Activated CD4-positive, alpha-beta memory T cell treated with anti-CD3 and anti-CD28 coated beads, Interleukin-2, amount 10 ng/mL, durations not matched to agents 7 days and 5 days (primary cell): ENCODE measurements at regions not wholly inside any gene's neighbourhood (a gene's known extent, or its start where the extent isn't known, plus 50 kb on each side); places are given as distances from the start of the nearest gene placed in this dataset.

Experiments
- CTCF ChIA-PET: fragments of 350-600 bp; sonication (Branson Sonifier 250); formaldehyde crosslinking; loops from one replicate; lab custom pipeline; 2021; ENCODE audit warnings: antibody characterized with exemption, inconsistent platforms; lab: Charles Lee
- POLR2A ChIA-PET: fragments of 350-600 bp; sonication (Branson Sonifier 250); formaldehyde crosslinking; loops from one replicate; lab custom pipeline; 2021; ENCODE audit warnings: antibody characterized with exemption; lab: Charles Lee
- DNase-seq: peaks from one replicate; pipeline ENCODE4 v3.0.0-alpha.2; 2020
- H3K27ac Mint-ChIP-seq: one replicate; pipeline ENCODE4 v1.8.0; 2021; ENCODE audit warnings: mild to moderate bottlenecking, mixed read lengths
- H3K27me3 Mint-ChIP-seq: one replicate; pipeline ENCODE4 v1.8.0; 2021; ENCODE audit warnings: mixed read lengths
- H3K36me3 Mint-ChIP-seq: one replicate; pipeline ENCODE4 v1.8.0; 2021; ENCODE audit warnings: low read depth, mixed read lengths
- H3K4me1 Mint-ChIP-seq: one replicate; pipeline ENCODE4 v1.8.0; 2021; ENCODE audit warnings: mixed read lengths
- H3K4me3 Mint-ChIP-seq: one replicate; pipeline ENCODE4 v1.8.0; 2021; ENCODE audit warnings: mild to moderate bottlenecking, mixed read lengths
- H3K9me3 Mint-ChIP-seq: one replicate; pipeline ENCODE4 v1.8.0; 2021; ENCODE audit warnings: mixed read lengths

GRCh38 chr4:31645236-31645635 is 925.1 kb downstream of the PCDH7 start:
- Mint-ChIP-seq H3K27me3 (no peaks in the 10 kb centered on the region), H3K36me3 (no peaks in the 10 kb centered on the region), H3K9me3 (peaks cover 10% of the 10 kb centered on the region), H3K27ac (no peak overlapping the region), H3K4me3 (no peak overlapping the region), H3K4me1 (no peaks in the 10 kb centered on the region)
- ChIA-PET CTCF (no interaction called here), POLR2A (no interaction called here)
- no peak for DNase-seq

GRCh38 chr4:31647786-31648185 is 927.6 kb downstream of the PCDH7 start:
- peaks cover 10% of the 10 kb centered on the region for H3K9me3 Mint-ChIP-seq
- H3K4me3 Mint-ChIP-seq = no peak overlapping the region
- no peak overlapping the region for H3K27ac Mint-ChIP-seq
- DNase-seq = no peak
- H3K36me3 Mint-ChIP-seq = no peaks in the 10 kb centered on the region
- POLR2A ChIA-PET = no interaction called here
- CTCF ChIA-PET = no interaction called here
- no peaks in the 10 kb centered on the region for H3K4me1 Mint-ChIP-seq
- no peaks in the 10 kb centered on the region for H3K27me3 Mint-ChIP-seq

GRCh38 chr4:31649878-31650277 is 929.7 kb downstream of the PCDH7 start:
- H3K9me3 Mint-ChIP-seq = peaks cover 10% of the 10 kb centered on the region
- no peak overlapping the region for H3K4me3 Mint-ChIP-seq
- no peak overlapping the region for H3K27ac Mint-ChIP-seq
- ChIA-PET CTCF (no interaction called here), POLR2A (no interaction called here)
- no peak for DNase-seq
- H3K27me3 Mint-ChIP-seq = no peaks in the 10 kb centered on the region
- no peaks in the 10 kb centered on the region for H3K36me3 Mint-ChIP-seq
- no peaks in the 10 kb centered on the region for H3K4me1 Mint-ChIP-seq

- Mint-ChIP-seq H3K27ac (no peak overlapping the region), H3K9me3 (peaks cover 10% of the 10 kb centered on the region), H3K4me3 (no peak overlapping the region), H3K36me3 (no peaks in the 10 kb centered on the region), H3K27me3 (no peaks in the 10 kb centered on the region), H3K4me1 (no peaks in the 10 kb centered on the region)
- no peak for DNase-seq
- POLR2A ChIA-PET = no interaction called here
- CTCF ChIA-PET = no interaction called here
These were observed 931.4 kb downstream of the PCDH7 start for GRCh38 chr4:31651541-31651940.

- Mint-ChIP-seq H3K9me3 (peaks cover 9% of the 10 kb centered on the region), H3K4me1 (no peaks in the 10 kb centered on the region), H3K36me3 (no peaks in the 10 kb centered on the region), H3K27ac (no peak overlapping the region), H3K27me3 (no peaks in the 10 kb centered on the region), H3K4me3 (no peak overlapping the region)
- POLR2A ChIA-PET = no interaction called here
- no peak for DNase-seq
- CTCF ChIA-PET = no interaction called here
These were observed 935.2 kb downstream of the PCDH7 start for GRCh38 chr4:31655328-31655727.

- no peaks in the 10 kb centered on the region for H3K36me3 Mint-ChIP-seq
- peaks cover 9% of the 10 kb centered on the region for H3K9me3 Mint-ChIP-seq
- CTCF ChIA-PET = no interaction called here
- no peaks in the 10 kb centered on the region for H3K27me3 Mint-ChIP-seq
- H3K27ac Mint-ChIP-seq = no peak overlapping the region
- POLR2A ChIA-PET = no interaction called here
- no peaks in the 10 kb centered on the region for H3K4me1 Mint-ChIP-seq
- no peak overlapping the region for H3K4me3 Mint-ChIP-seq
- DNase-seq = no peak
These were observed 937.8 kb downstream of the PCDH7 start for GRCh38 chr4:31657859-31658570.

- H3K4me1 Mint-ChIP-seq = no peaks in the 10 kb centered on the region
- no peaks in the 10 kb centered on the region for H3K36me3 Mint-ChIP-seq
- H3K27ac Mint-ChIP-seq = no peak overlapping the region
- H3K9me3 Mint-ChIP-seq = peaks cover 9% of the 10 kb centered on the region
- POLR2A ChIA-PET = no interaction called here
- no peak for DNase-seq
- H3K27me3 Mint-ChIP-seq = no peaks in the 10 kb centered on the region
- CTCF ChIA-PET = no interaction called here
- H3K4me3 Mint-ChIP-seq = no peak overlapping the region
These were observed 940.7 kb downstream of the PCDH7 start for GRCh38 chr4:31660916-31661315.

- ChIA-PET CTCF (no interaction called here), POLR2A (no interaction called here)
- H3K4me1 Mint-ChIP-seq = no peaks in the 10 kb centered on the region
- H3K27ac Mint-ChIP-seq = no peak overlapping the region
- H3K27me3 Mint-ChIP-seq = no peaks in the 10 kb centered on the region
- H3K36me3 Mint-ChIP-seq = no peaks in the 10 kb centered on the region
- H3K9me3 Mint-ChIP-seq = peaks cover 6% of the 10 kb centered on the region
- no peak for DNase-seq
- H3K4me3 Mint-ChIP-seq = no peak overlapping the region
These were observed 942.8 kb downstream of the PCDH7 start for GRCh38 chr4:31662951-31663350.

GRCh38 chr4:31667686-31668085 is 947.5 kb downstream of the PCDH7 start:
- H3K4me3 Mint-ChIP-seq = no peak overlapping the region
- H3K4me1 Mint-ChIP-seq = no peaks in the 10 kb centered on the region
- no peak overlapping the region for H3K27ac Mint-ChIP-seq
- no peak for DNase-seq
- no peaks in the 10 kb centered on the region for H3K27me3 Mint-ChIP-seq
- ChIA-PET CTCF (no interaction called here), POLR2A (no interaction called here)
- peaks cover 5% of the 10 kb centered on the region for H3K9me3 Mint-ChIP-seq
- no peaks in the 10 kb centered on the region for H3K36me3 Mint-ChIP-seq

GRCh38 chr4:31674313-31674947 is 954.3 kb downstream of the PCDH7 start:
- Mint-ChIP-seq H3K27ac (no peak overlapping the region), H3K4me1 (no peaks in the 10 kb centered on the region), H3K27me3 (no peaks in the 10 kb centered on the region), H3K4me3 (no peak overlapping the region), H3K36me3 (no peaks in the 10 kb centered on the region), H3K9me3 (peaks cover 2% of the 10 kb centered on the region)
- ChIA-PET CTCF (no interaction called here), POLR2A (no interaction called here)
- DNase-seq = no peak

GRCh38 chr4:31678356-31678755 is 958.2 kb downstream of the PCDH7 start:
- CTCF ChIA-PET = no interaction called here
- Mint-ChIP-seq H3K27ac (no peak overlapping the region), H3K27me3 (no peaks in the 10 kb centered on the region), H3K4me3 (no peak overlapping the region), H3K9me3 (peaks cover 3% of the 10 kb centered on the region), H3K4me1 (no peaks in the 10 kb centered on the region), H3K36me3 (no peaks in the 10 kb centered on the region)
- DNase-seq = no peak
- POLR2A ChIA-PET = no interaction called here

GRCh38 chr4:31682796-31683195 is 962.6 kb downstream of the PCDH7 start:
- Mint-ChIP-seq H3K27me3 (no peaks in the 10 kb centered on the region), H3K9me3 (peaks cover 4% of the 10 kb centered on the region), H3K36me3 (no peaks in the 10 kb centered on the region), H3K4me3 (no peak overlapping the region), H3K27ac (no peak overlapping the region), H3K4me1 (no peaks in the 10 kb centered on the region)
- CTCF ChIA-PET = no interaction called here
- no peak for DNase-seq
- POLR2A ChIA-PET = no interaction called here

- POLR2A ChIA-PET = no interaction called here
- CTCF ChIA-PET = no interaction called here
These were observed 967.7 kb downstream of the PCDH7 start for GRCh38 chr4:31687717-31688342.

More at GRCh38 chr4:31687717-31688342, 967.7 kb downstream of the PCDH7 start:
- H3K27ac Mint-ChIP-seq = no peak overlapping the region
- H3K4me1 Mint-ChIP-seq = no peaks in the 10 kb centered on the region
- peaks cover 2% of the 10 kb centered on the region for H3K9me3 Mint-ChIP-seq
- no peaks in the 10 kb centered on the region for H3K27me3 Mint-ChIP-seq
- no peak for DNase-seq
- no peaks in the 10 kb centered on the region for H3K36me3 Mint-ChIP-seq
- no peak overlapping the region for H3K4me3 Mint-ChIP-seq
